SJSA1 (cell line): ENCODE measurements at regions not wholly inside any gene's neighbourhood (a gene's known extent, or its start where the extent isn't known, plus 50 kb on each side); places are given as distances from the start of the nearest gene placed in this dataset.

Source experiments
- DNase-seq, 2 experiments: peaks; one replicate each; pipeline ENCODE4 v3.0.0-alpha.2; 2015 to 2020; ENCODE audit warnings: low spot score in 2 of 2, low read depth in 1 of 2
- H3K27ac ChIP-seq: fragments of 250-450 bp; sonication (Bioruptor Pico); 2 replicates; pipeline ENCODE4 v1.5.1; 2020; ENCODE audit warnings: mild to moderate bottlenecking, moderate library complexity
- H3K27me3 ChIP-seq: fragments of 250-450 bp; sonication (Bioruptor Pico); replicated peaks from 2 replicates; pipeline ENCODE4 v1.5.1; 2020; ENCODE audit warnings: mild to moderate bottlenecking, moderate library complexity
- H3K36me3 ChIP-seq: fragments of 250-450 bp; sonication (Bioruptor Pico); 2 replicates; pipeline ENCODE4 v1.5.1; 2020; ENCODE audit warnings: mild to moderate bottlenecking
- H3K4me1 ChIP-seq: fragments of 250-450 bp; sonication (Bioruptor Pico); replicated peaks from 2 replicates; pipeline ENCODE4 v1.6.1; 2021; ENCODE audit warnings: mild to moderate bottlenecking
- H3K4me3 ChIP-seq: fragments of 250-450 bp; sonication (Bioruptor Pico); 2 replicates; pipeline ENCODE4 v1.5.1; 2020; ENCODE audit warnings: mild to moderate bottlenecking
- H3K9me3 ChIP-seq: fragments of 250-450 bp; sonication (Bioruptor Pico); replicated peaks from 2 replicates; pipeline ENCODE4 v1.5.1; 2020; ENCODE audit warnings: mild to moderate bottlenecking

DNA sequence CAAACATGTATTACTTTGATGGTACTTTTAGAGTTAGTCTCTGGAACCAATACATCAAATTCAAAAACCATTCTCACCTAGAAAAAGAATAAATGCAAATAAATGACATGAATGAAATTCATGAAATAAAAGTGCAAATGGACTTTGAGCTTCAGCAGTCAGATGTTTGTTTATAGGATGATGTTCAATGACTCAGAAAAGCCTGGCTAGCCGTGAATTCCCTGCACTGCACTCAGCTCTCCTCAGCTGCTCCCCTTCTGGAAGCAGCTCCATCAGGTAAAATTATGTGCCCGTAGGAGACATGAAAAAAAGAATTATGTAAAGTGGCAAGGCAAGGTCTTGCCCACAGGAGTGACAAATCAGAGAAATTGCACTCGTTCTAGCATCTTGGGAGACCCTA is 390.6 kb downstream of the GPM6A start:
- Histone ChIP-seq H3K4me3 (no peak overlapping the region), H3K4me1 (peaks cover 58% of the 10 kb centered on the region), H3K36me3 (no peaks in the 10 kb centered on the region), H3K27me3 (no peaks in the 10 kb centered on the region), H3K27ac (peak overlapping the region; percentile 97), H3K9me3 (no peaks in the 10 kb centered on the region)
- peak in 1 of 2 experiments; percentile 56 for DNase-seq

DNA sequence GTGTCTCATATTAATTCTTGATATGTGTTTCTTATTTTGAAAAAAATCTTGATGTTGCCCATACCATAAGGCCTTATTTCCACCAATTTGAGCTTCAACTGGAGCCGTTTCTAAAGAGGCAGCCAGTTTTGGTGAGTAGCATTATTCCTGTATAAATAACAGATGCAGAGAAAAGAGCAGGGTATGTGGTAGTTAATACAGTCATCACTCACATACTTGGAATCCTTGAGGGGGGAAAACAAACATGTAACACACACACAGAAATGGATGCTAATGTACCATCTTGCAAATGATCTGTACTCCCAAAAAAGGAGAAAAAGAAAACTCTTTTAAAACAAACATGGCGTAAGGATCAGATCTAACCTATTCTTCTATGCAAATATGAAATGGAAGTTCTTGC is 389.7 kb downstream of the GPM6A start:
- Histone ChIP-seq H3K4me3 (no peak overlapping the region), H3K9me3 (no peaks in the 10 kb centered on the region), H3K36me3 (no peaks in the 10 kb centered on the region), H3K27ac (peak overlapping the region; percentile 97), H3K27me3 (no peaks in the 10 kb centered on the region), H3K4me1 (peaks cover 58% of the 10 kb centered on the region)
- DNase-seq: peak in 1 of 2 experiments; percentile 55

GRCh38 chr4:175424111-175424510 is 388.0 kb downstream of the GPM6A start:
- Histone ChIP-seq H3K27me3 (no peaks in the 10 kb centered on the region), H3K27ac (no peak overlapping the region), H3K36me3 (no peaks in the 10 kb centered on the region), H3K4me1 (peaks cover 44% of the 10 kb centered on the region), H3K4me3 (no peak overlapping the region), H3K9me3 (no peaks in the 10 kb centered on the region)
- DNase-seq: no peak

DNA sequence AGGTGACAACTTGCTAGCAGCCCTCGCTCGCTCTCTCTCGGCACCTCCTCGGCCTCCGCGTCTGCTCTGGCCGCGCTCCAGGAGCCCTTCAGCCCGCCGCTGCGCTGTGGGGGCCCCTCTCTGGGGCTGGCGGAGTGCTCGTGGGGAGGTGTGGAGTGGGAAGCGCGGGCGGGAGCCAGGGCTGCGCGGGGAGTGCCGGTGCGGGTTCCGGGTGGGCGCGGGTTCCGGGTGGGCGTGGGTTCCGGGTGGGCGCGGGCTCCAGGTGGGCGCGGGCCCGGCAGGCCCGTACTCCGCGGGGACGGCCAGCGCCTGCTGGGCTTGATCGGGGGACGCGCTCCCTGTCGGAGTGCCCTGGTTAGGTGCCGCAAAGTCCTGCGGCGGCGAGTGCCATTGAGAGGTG is 384.3 kb downstream of the GPM6A start:
- peaks cover 10% of the 10 kb centered on the region for H3K4me1 ChIP-seq
- no peak overlapping the region for H3K27ac ChIP-seq
- H3K9me3 ChIP-seq: no peaks in the 10 kb centered on the region
- DNase-seq: no peak
- H3K36me3 ChIP-seq: no peaks in the 10 kb centered on the region
- no peaks in the 10 kb centered on the region for H3K27me3 ChIP-seq
- no peak overlapping the region for H3K4me3 ChIP-seq

- Histone ChIP-seq H3K9me3 (no peaks in the 10 kb centered on the region), H3K4me1 (no peaks in the 10 kb centered on the region), H3K4me3 (no peak overlapping the region), H3K27me3 (no peaks in the 10 kb centered on the region), H3K27ac (no peak overlapping the region), H3K36me3 (no peaks in the 10 kb centered on the region)
- DNase-seq: no peak
Observed at GRCh38 chr4:175431694-175432093, 380.4 kb downstream of the GPM6A start.

- Histone ChIP-seq H3K27me3 (no peaks in the 10 kb centered on the region), H3K4me1 (no peaks in the 10 kb centered on the region), H3K9me3 (no peaks in the 10 kb centered on the region), H3K36me3 (no peaks in the 10 kb centered on the region), H3K27ac (no peak overlapping the region), H3K4me3 (no peak overlapping the region)
- no peak for DNase-seq
Observed at GRCh38 chr4:175435381-175435783, 376.7 kb downstream of the GPM6A start.

DNA sequence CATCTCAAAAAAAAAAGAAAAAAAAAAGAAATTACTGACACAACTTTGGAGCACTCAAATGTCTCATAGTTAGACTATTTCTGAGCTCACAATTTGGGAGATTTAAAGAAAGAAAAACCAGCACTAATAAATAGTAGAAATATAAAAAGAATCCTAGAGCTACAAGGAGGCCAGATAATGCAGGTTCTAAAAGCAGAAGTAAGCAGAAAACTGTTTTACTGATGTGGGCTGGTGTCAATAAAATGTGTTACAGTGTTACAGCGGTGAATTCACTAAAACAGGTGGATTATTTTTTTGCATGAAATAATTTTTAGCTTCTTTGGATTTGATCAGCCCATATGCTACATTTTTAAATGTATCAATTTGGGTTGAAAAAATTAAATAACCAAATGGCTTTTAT is 375.9 kb downstream of the GPM6A start:
- no peaks in the 10 kb centered on the region for H3K36me3 ChIP-seq
- DNase-seq: no peak
- no peaks in the 10 kb centered on the region for H3K4me1 ChIP-seq
- H3K27me3 ChIP-seq: no peaks in the 10 kb centered on the region
- no peaks in the 10 kb centered on the region for H3K9me3 ChIP-seq
- no peak overlapping the region for H3K27ac ChIP-seq
- no peak overlapping the region for H3K4me3 ChIP-seq

GRCh38 chr4:175440786-175441185 is 371.3 kb downstream of the GPM6A start:
- Histone ChIP-seq H3K27ac (no peak overlapping the region), H3K27me3 (no peaks in the 10 kb centered on the region), H3K36me3 (no peaks in the 10 kb centered on the region), H3K4me1 (no peaks in the 10 kb centered on the region), H3K4me3 (no peak overlapping the region), H3K9me3 (no peaks in the 10 kb centered on the region)
- DNase-seq: no peak

- DNase-seq: no peak
- H3K4me1 ChIP-seq: no peaks in the 10 kb centered on the region
- no peaks in the 10 kb centered on the region for H3K9me3 ChIP-seq
- H3K36me3 ChIP-seq: no peaks in the 10 kb centered on the region
- H3K27me3 ChIP-seq: no peaks in the 10 kb centered on the region
- no peak overlapping the region for H3K4me3 ChIP-seq
- no peak overlapping the region for H3K27ac ChIP-seq
Observed at GRCh38 chr4:175441256-175441655, 370.8 kb downstream of the GPM6A start.

- Histone ChIP-seq H3K4me3 (no peak overlapping the region), H3K27me3 (no peaks in the 10 kb centered on the region), H3K27ac (no peak overlapping the region), H3K9me3 (no peaks in the 10 kb centered on the region), H3K4me1 (no peaks in the 10 kb centered on the region), H3K36me3 (no peaks in the 10 kb centered on the region)
- no peak for DNase-seq
Observed at GRCh38 chr4:175443547-175443946, 368.5 kb downstream of the GPM6A start.

- Histone ChIP-seq H3K27me3 (no peaks in the 10 kb centered on the region), H3K36me3 (no peaks in the 10 kb centered on the region), H3K4me1 (no peaks in the 10 kb centered on the region), H3K4me3 (no peak overlapping the region), H3K9me3 (no peaks in the 10 kb centered on the region), H3K27ac (no peak overlapping the region)
- no peak for DNase-seq
Observed at GRCh38 chr4:175444512-175444911, 367.6 kb downstream of the GPM6A start.

DNA sequence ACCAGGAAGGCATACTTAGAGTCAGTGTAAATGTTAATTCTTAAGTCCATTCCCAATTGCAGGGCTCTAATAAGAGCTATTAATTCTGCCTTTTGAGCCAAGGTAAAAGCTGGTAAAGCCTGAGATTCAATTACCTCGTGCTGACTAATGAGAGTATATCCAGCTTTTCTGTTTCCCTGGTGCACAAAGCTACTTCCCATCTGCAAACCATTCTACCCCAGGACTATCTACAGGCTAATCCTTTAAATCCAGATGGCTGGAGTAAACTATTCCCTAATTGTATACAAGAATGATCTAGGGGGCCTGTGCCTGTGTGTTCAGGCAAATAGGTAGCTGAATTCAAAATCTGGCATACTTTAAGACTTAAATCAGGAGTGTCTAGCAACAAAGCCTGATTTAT is 365.0 kb downstream of the GPM6A start:
- no peak for DNase-seq
- H3K36me3 ChIP-seq: no peaks in the 10 kb centered on the region
- H3K4me3 ChIP-seq: no peak overlapping the region
- no peaks in the 10 kb centered on the region for H3K27me3 ChIP-seq
- H3K27ac ChIP-seq: no peak overlapping the region
- no peaks in the 10 kb centered on the region; the same call in 1 of the 2 replicates for H3K9me3 ChIP-seq
- H3K4me1 ChIP-seq: no peaks in the 10 kb centered on the region

- H3K36me3 ChIP-seq: no peaks in the 10 kb centered on the region
- no peaks in the 10 kb centered on the region for H3K27me3 ChIP-seq
- no peak overlapping the region for H3K4me3 ChIP-seq
- H3K27ac ChIP-seq: no peak overlapping the region
- no peaks in the 10 kb centered on the region; the same call in 1 of the 2 replicates for H3K9me3 ChIP-seq
- no peak for DNase-seq
- no peaks in the 10 kb centered on the region for H3K4me1 ChIP-seq
Observed at GRCh38 chr4:175450446-175450845, 361.6 kb downstream of the GPM6A start.

- Histone ChIP-seq H3K4me1 (no peaks in the 10 kb centered on the region), H3K27ac (no peak overlapping the region), H3K36me3 (no peaks in the 10 kb centered on the region), H3K9me3 (no peaks in the 10 kb centered on the region; the same call in 1 of the 2 replicates), H3K27me3 (no peaks in the 10 kb centered on the region), H3K4me3 (no peak overlapping the region)
- DNase-seq: no peak
Observed at GRCh38 chr4:175451238-175451965, 360.7 kb downstream of the GPM6A start.

- Histone ChIP-seq H3K4me3 (no peak overlapping the region), H3K27me3 (no peaks in the 10 kb centered on the region), H3K27ac (no peak overlapping the region), H3K9me3 (no peaks in the 10 kb centered on the region; the same call in 1 of the 2 replicates), H3K4me1 (no peaks in the 10 kb centered on the region), H3K36me3 (no peaks in the 10 kb centered on the region)
- no peak for DNase-seq
Observed at GRCh38 chr4:175453456-175453855, 358.6 kb downstream of the GPM6A start.
